ENCODE measurements at regions not wholly inside any gene's neighbourhood (a gene's known extent, or its start where the extent isn't known, plus 50 kb on each side); places are given as distances from the start of the nearest gene placed in this dataset.

DNA sequence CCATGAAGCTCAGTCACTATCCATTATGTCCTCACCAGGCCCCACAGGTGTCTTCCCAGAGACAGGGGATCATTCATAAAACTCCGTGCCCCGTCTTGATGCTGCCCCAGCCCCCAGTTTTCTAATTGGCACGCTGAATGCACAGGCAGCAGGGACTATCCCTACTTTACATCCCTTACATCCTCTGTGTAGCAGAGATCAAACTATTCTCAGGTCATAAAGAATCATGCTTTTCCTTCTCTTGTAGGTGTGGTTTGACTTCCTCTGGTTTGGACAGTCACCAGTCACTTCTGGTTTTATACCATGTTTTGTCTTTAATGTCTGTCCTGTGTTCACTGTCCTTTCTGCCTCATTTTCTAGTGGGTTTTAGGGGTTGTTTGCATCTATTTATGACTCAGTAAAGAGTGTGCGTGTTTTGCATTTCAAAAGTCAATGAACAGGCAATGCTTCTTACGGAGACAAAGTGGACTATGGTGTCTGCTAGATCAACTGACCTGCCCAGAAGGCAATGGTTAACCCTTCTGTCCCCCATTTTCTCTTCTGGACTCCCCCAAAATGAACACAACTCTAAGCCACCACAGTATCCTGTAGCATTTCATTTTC lies 140.4 kb upstream of the NPVF start:
- no peak for DNase-seq

DNA sequence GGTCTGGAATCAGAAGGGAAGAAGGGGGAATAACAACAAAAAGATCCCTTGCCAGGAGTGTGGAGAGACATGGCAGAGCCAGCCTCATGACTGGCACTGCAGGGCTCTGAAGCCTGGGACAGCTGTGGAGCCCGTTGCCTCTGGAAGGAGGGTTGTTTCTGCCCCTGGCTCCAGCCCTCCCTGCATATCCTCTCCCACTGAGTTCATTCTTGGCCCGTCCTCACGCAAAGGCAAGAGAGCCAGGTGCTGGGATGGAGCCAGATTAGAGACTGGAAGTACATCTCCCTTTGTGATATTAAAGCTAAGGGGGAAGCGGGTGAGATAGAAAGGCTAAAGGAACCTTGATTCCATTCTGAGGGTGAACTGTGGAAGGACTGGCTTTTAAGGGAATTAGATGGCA lies 141.5 kb upstream of the NPVF start:
- no peak for DNase-seq

DNA sequence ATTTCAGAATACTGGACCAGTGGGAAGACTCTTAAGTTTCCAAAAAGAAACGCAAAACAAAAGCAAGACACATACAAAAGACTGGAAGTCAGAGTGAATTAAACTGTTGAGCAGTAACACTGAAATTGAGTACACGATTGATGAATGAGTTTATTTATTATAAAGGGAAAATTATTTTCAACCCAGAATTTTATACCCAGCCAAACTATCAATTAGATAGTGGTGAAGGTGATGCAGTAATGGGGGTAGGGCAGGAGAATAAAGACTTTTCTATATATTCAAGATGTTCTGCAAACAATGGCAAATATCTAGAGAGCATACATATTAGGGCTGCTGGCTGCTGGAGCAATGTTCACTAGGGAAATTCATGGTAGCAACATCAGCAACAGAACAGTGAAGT lies 143.7 kb upstream of the NPVF start:
- no peak for DNase-seq

DNA sequence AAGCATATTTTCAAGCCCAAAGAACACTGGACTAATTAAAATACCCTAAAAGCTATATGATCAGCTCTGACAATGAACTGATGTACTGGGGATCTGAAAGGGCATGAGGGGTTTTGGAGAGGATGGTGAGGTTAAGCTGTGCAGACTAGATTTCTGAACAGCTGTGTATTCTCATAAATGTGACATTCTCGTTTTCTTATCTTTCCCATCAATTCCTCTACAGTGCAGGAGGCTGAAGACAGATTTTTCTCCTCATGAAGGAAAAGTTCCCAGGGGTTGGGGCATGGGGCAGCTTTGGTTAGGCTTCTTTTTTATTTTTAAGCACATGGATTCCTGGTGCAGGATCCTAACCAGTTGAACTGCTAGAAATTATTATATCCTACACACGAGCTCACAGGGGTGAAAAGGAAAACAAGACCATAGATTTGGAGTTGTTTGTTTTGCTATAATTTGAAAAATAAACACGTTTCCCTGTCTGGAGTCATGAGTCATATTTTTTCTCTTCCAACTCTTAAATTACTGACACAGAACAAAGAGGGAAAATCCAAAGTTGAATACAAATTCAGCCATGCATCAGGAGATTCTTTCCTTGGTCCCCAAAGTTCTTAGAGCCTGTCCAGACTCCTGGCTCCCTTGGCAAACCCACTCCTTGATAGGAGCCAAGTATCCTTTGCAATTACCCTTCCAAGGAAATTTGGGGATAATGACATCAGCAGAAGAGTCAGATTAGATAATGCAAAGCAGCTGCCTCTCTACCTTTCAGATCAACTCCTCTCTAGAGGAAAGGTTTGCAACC lies 147.7 kb upstream of the NPVF start:
- DNase-seq: no peak

DNA sequence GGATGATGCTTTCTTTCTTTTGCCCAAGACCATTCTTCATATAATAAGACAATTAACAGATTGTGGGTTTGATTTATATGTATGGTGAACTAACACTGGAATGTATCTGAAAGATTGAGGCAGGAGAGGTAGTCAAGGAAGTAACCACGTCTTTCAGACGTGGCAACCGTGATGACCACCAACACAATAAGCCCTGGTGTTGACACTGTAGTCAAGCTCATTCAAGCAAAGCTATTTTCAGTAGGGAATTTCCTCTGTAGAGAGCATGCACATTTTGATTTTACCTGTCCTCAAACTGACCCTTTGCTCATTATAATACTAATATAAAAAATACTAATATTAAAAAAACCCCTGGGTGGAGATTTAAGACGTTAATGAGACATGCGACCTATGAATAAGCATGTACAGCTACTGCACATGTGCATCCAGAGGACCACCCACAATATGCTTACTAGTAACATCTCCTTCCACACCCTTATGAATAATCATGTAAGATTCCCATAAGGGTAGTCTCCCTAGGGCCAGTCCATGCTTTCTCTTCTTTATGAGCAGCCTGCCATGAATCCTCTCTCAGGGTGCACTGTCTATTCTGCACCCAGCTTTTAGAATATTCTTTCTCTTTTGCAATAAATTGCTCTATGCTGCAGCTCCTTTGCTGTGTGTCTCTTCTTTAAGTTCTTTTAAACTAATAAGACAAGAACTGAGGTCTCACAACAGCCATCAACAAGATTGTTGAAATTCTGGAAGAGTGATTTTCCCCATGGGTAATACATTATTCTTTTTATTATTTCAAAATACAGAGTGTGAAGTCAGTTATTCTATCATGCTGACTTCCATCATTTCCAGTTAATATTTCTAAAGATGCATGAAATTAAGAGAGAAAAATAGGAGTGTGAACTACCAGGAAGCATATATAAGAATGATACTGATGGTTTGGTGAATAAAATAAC lies 151.3 kb upstream of the NPVF start:
- no peak for DNase-seq

DNA sequence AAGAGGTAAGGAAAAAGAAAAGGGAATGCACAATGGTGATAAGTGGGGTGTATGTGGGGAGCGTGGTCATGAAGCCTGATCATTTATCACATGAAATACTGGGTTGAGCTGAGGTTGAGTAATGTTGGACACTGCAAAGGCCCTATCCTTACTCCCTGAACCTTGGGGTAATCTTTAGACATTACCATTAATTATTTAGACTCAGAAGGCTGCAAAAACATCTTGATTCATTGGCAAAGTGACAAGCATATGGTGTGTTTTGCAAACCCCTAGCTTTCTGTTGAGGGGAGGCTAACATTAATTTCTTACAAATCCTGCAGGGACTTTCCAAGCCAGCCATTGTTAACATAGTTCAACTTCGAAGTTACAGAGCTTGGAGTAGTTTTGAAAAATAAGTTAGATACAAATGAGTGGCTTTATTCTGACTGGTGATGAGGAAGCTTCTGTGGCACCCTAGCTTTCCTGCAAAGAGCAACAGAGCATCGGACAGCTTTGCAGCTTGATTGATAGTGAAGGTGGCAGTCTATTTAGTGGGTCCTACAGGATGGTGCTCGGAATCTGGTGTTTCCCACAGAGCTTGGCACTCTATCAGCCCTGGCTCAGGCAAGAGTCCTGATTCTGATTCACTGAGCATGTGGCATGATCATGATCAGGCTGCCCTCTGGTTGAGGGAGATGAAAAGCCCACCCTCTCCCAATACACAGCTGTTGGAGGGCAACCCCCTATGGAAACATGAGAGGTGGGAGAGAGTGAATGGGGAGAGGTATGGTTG lies 153.7 kb upstream of the NPVF start:
- no peak for DNase-seq

DNA sequence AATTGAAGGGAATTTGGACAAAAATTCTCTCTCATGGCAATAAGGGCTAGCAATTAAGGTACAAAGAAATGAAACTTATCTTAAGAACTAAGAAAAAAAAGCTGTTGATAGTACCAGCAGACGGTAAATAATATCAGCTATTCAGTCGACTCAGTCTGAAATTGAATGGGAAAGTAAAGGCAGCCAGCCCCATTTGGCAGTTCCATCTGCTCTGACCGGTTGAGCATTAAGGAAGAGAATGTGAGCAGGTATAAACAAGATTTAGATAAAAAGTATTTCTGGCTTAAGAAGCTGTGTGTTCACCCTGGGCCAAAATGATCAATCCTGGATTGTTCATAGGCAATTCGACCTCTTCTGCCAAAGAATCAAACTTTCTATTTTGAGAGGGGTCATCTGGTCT lies 154.6 kb upstream of the NPVF start:
- no peak for DNase-seq

DNA sequence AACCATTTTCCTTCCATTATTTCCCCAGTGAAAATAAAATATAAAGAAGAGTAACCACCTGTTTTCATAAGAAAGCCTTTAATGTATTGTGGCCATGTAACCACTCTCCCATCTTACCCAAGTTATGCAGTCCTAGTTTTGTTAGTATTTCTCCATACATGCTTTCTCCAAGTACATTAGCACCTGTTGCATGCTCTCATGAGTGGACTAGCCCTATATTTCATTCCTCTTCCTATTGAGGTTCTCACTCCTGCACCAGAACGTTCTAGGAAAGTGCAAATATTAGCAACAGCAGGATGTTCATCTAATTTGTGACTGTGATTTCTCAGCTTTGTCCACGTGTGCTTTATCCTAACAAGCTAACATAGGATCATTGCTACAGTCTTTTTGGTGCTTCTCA lies 155.1 kb upstream of the NPVF start:
- no peak for DNase-seq

DNA sequence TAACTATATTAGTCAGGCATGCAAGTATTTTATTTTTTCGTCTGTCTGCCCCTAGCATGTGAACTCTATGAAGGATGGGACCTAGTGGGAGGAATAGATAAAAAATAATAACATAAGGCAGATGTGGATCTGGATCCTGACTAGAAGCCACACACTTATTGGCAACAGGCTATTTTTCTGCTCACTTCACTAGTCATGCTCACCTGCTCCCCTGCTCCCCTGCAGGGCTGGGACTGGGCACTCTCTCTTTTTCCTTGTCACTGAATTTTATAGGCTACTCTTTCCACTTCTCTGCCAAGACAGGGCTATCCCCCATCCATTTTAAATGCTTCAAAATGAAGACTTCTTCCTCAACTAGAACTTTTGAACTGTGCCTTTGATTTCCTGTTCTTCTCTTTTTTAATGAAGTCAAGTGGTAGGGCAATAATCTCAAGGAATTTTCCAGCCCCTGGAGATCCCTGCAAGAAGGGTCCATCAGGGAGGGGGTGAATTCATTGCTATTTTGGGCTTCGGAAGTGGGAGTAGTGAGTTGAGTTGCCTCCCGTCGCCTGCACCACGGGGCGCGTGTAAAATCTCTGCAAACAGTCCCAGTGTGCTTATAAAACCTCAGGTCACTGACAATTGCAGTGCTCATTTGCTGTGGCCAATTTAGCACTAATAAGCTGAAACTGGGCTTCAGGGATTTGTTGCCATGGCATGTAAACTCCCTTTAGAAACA lies 156.7 kb upstream of the NPVF start:
- DNase-seq: no peak

DNA sequence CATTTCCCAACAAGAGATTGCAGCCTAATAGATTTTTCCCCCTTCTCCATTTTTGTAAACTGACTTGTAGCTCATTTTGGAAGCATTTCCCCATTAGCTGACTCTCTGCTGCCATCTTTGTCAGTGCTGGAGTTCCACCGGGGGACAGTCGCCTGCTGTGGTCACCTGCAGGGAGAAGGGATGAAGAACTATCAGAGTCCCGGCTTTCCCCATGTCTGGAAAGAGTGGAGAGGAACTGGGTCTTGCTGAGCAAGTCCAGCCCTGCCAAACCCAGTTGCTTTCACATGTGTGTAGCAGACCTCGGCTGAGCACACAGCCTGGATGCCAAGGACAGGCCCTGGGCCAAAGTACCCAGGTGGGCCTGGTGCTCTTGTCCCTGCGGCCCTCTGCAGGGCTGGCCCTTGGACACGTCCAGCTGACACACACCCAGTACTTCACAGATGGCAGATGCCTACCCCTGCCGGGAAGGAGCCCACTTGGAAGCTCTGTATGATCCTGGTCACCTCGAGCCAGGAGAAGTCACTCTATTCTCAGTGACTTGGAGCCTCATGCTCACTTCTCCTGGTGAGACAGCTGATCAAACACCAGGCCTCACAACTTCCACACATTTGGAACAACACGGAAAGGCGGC lies 157.3 kb upstream of the NPVF start:
- DNase-seq: no peak

DNA sequence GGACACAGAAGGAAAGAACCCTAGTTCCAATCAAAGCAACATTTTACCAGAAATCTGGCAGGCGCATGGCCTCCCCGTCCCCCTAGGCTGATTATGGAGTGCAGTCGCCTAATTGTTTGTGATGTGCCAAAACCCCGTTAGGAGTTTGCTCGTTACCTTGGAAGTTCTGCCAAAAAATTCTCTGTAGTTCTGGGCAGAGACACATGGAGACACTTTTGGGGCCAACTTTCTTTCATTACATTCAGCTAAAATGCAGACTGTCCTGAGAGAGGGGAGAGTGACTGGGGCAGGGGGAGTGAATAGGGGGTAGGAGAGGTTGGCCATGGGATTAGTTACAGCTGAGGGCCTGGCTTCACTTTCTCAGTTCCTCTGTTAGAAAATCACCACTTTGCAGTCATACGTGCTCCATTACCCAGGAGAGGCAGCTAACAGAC lies 158.0 kb upstream of the NPVF start:
- DNase-seq: no peak

DNA sequence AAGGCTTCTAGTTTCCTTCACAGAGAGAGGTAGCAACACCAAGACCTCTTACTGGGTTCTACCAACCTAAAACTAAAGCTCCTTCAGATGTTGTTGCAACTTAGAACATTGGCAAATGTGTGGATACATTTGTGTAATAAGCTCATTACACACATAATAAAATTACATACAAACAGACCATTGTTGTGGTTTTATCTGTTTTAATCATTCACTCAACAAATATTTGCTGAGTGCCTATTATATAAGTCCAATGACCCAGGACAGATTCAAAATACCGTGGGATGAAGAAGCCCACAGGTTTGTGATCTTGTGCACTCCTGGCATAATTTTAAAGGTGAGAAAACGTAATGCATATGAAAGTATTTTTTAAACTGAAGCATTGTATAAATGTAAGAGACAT lies 160.4 kb upstream of the NPVF start:
- no peak for DNase-seq

DNA sequence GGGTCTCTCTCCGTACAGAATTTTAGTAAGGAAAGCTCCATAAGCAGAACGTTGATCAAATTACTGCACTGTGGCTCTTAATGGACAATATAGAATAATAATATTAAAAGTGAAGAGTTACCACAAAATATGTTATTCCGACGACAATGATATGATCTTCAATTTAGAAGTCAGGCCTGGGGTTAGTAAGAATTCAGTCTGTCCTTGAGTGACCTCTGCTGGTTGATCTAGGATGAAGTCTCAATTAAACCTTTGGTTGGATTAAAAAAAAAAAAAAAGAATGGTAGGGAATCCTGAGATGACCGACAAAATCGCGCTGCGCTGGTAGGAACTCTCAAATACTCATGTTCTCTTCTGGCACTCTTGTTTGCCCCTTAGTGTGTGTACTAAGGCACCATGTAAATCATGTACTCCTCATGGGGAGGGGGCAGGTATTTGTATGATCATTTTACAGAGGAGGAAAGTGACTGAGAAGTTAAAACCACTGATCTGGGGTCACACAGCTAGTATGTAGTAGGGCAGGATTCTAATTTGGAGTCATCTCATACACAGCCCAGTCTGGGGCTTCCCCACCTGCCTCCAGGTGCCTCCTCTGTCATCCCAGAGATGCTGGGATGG lies 161.3 kb upstream of the NPVF start:
- no peak for DNase-seq

DNA sequence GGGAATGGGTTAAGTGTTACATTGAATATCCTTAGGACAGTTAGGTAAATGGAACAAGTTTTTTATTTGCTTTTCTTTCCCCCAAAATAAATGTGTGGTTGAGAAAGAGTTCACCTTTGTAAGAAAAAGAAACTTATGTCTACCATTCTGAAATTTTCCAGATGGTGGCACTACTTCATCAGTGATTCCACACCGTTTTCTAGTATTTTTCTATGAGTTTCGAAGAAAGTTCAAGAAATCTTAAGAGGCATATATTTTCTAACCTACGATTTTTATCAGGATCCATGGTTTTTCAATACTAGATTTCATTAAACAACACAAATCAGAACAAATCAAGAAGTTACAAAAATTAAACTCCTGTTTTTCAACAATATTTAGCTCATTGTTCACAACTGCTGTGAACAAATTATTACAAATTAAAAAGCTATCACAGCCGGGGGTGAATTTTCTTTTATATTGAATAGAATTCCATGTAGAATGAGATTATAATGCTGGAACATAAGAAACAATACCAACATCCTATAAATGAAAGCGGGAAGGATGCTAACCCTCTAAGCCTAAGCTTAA lies 163.1 kb upstream of the NPVF start:
- no peak for DNase-seq

DNA sequence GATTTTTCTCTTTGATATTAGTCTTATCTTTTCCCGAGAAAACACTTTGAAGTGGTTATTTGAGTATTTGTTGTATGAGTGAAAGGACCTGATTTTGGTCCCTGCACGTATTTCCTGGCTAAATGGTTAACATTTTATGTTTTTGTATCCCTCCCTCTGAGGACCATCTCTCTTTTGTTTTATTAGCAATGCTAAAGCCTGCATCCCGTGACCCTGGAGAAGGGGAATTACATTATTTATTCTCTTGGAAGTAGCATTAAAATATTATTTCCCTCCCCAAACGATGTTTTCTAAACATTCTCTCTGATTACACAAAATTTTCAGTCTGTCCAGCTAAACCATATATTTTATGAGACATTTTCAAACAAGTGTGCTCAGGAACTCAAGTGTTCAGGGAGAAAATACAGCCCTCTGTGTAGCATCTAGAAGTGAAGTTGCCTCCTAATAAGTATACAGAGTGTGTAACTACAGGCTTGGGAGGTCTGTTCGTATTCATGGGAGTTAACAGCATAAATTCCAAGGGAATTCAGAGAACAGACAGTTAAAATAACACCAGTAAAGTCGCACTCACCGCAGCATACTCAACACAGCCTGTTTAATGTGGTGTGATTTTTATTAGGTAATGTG lies 163.8 kb upstream of the NPVF start:
- DNase-seq: no peak

DNA sequence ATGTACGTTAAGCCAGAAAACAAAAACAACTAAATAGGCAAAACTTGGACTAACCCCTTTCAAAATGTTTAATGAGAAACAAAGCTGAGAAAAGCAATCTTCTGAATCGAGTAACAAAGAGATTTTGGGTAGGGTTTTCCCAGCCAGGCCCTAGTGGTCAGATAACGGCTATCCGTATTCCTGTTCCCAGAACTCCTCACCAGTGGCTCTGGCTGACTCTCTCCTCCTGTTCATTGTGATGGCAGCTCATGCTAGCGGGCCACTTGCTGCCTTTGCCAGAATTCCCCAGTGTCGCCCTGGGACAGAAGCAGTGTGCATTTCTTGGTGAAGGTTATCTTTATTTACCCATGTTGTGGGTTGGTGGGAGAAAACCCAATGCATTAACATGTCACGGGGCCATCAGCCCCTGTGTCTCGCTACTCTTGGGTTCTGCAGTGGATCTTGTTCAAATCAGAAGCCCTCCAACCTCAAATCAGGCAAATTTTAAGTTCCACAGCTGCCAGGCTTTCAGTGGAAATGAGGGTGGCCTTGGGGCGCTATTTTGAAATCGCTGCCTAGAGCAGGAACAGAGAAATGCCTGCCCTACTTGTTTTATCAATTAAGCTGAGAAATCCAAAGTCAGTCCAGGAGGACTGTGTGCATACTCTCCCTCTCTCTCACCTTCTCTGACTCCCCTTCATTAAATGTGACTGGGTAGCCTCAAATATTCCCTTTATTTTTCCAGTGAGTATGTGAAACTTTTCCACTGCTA lies 164.5 kb upstream of the NPVF start:
- no peak for DNase-seq

DNA sequence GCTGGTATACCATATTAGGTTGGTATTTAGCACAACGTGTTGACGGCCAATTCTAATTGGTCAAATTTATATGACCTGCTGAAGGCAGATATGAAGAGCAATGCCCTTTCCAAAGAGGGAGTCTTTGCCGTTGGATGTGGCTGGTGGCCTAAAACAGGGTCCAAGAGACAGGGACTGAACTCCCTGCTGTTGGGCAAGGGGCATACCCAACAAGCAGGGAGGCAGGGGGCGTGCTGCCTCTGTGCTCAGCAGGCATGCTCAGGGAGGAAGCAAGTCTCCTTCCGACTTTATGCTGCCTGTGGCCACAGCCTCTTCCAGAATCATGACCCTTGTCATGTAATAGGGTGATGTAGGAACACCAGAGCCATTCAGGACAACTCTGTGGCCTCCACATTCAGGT lies 167.7 kb upstream of the NPVF start:
- DNase-seq: no peak

DNA sequence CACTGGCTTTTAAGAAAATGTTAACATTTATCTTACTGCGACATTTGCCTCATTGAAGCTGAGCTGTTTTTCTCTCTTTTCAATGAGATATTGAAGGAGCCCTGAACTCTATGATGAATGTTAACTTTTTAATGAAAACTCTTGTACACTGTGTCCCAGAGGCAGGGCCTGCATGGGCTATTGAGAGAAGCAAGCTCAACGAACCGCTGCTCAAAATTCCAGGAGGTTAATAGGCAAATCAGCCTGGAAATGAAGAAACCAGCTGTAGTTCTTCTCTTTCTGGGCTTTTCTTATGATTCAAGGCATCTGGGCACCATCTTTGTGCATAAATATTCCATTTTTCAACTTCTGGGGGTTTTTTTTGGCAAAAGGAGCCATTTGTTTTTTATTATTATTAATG lies 168.4 kb upstream of the NPVF start:
- no peak for DNase-seq

DNA sequence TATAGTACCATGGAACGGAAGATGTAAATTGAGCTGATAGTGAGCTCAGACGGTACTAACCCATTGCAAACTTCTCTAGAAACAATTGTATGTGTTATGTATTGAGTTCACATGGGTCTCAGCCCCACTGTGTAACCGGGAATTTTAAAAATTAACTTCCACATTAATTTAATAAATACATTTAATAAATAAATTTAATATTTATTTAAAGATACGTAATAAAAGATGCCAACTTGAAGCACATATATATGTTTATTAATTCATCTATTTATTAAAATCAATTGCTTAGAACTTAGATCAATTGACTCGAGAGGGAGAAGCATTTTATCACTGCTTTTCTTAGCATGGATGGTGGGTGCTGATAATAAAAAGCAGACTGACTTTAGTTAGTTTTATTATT lies 170.1 kb upstream of the NPVF start:
- DNase-seq: no peak

Data from 8988T (cell line).